Left lung (tissue), 4 donors: ENCODE measurements at regions not wholly inside any gene's neighbourhood (a gene's known extent, or its start where the extent isn't known, plus 50 kb on each side); places are given as distances from the start of the nearest gene placed in this dataset.
A peak's percentile ranks its signal among the peaks of the same experiment; 100 is the strongest.

Experiments used
- ATAC-seq: fragments of 200-7000 bp; cut with Tn5 transposase; one replicate; pipeline ENCODE4 v1.9.1; 2020; ENCODE audit warnings: moderate library complexity
- DNase-seq, 4 donors: peaks; one replicate each; pipeline ENCODE4 v3.0.0-alpha.2; 2013 to 2020
- H3K27ac ChIP-seq, 2 donors: fragments of 200-600 bp; sonication (generic) in 1 of 2; one replicate each; pipeline versions ENCODE4 v1.5.0 to v1.8.0; 2020 to 2021
- H3K27me3 ChIP-seq, 2 donors: fragments of 200-600 bp; sonication (generic) in 1 of 2; one replicate each; pipeline versions ENCODE4 v1.5.0 to v1.8.0; 2020 to 2021
- H3K36me3 ChIP-seq, 2 donors: fragments of 200-600 bp; sonication (generic) in 1 of 2; one replicate each; pipeline versions ENCODE4 v1.5.0 to v1.8.0; 2020 to 2021
- H3K4me1 ChIP-seq, 2 donors: fragments of 200-600 bp; one replicate each; pipeline ENCODE4 v1.8.0; 2021
- H3K4me3 ChIP-seq, 2 donors: fragments of 200-600 bp; sonication (generic) in 1 of 2; one replicate each; pipeline versions ENCODE4 v1.5.0 to v1.8.0; 2020 to 2021; ENCODE audit warnings: mild to moderate bottlenecking in 1 of 2
- H3K9me3 ChIP-seq, 2 donors: fragments of 200-600 bp; sonication (generic) in 1 of 2; one replicate each; pipeline versions ENCODE4 v1.5.0 to v1.8.0; 2020 to 2021
- CTCF ChIP-seq, 2 donors: fragments of 200-600 bp; sonication (generic) in 1 of 2; IDR thresholded peaks; one replicate each; pipeline versions ENCODE4 v1.5.0 to v1.8.0; 2021; ENCODE audit warnings: antibody characterized with exemption in 2 of 2
- intact Hi-C, 2 donors: fragments of 100-400 bp; cut with DNase I; formaldehyde crosslinking; loops; one replicate each; pipeline versions ENCODE4 v1.11.2 to v1.14.2; 2022
- donor health status: DM: no; HTN: yes; CAD: no.
- donor health status: DM: no; HTN: no; CAD: no.

- no peak for TF ChIP-seq CTCF (IDR thresholded peaks at IDR 0.05)
- Histone ChIP-seq H3K9me3 (peaks cover 0 to 10% of the 10 kb centered on the region in 2 donors), H3K27me3 (no peaks in the 10 kb centered on the region), H3K36me3 (no peaks in the 10 kb centered on the region), H3K4me3 (no peak overlapping the region), H3K27ac (no peak overlapping the region), H3K4me1 (peaks cover 0 to 3% of the 10 kb centered on the region in 2 donors)
- ATAC-seq (no peak), DNase-seq (no peak)
- intact Hi-C loops, result no loop called here
Measured at GRCh38 chr9:106700676-106701075, 162.3 kb upstream of the ZNF462 start.

GRCh38 chr9:106701611-106702010, 161.4 kb upstream of the ZNF462 start:
- Histone ChIP-seq H3K27me3 (no peaks in the 10 kb centered on the region), H3K27ac (no peak overlapping the region), H3K36me3 (no peaks in the 10 kb centered on the region), H3K9me3 (peaks cover 0 to 11% of the 10 kb centered on the region in 2 donors), H3K4me1 (peaks cover 0 to 3% of the 10 kb centered on the region in 2 donors), H3K4me3 (no peak overlapping the region)
- ATAC-seq (no peak), DNase-seq (no peak)
- no peak for TF ChIP-seq CTCF (IDR thresholded peaks at IDR 0.05)
- intact Hi-C loops, result no loop called here

- DNase-seq (no peak), ATAC-seq (no peak)
- Histone ChIP-seq H3K27me3 (no peaks in the 10 kb centered on the region), H3K9me3 (peaks cover 0 to 11% of the 10 kb centered on the region in 2 donors), H3K4me3 (no peak overlapping the region), H3K27ac (no peak overlapping the region), H3K36me3 (no peaks in the 10 kb centered on the region), H3K4me1 (no peaks in the 10 kb centered on the region)
- intact Hi-C loops, result no loop called here
- TF ChIP-seq CTCF (IDR thresholded peaks at IDR 0.05), result no peak
Measured at GRCh38 chr9:106704056-106704615, 158.8 kb upstream of the ZNF462 start.

GRCh38 chr9:106707291-106707690, 155.7 kb upstream of the ZNF462 start:
- H3K27me3 ChIP-seq, result no peaks in the 10 kb centered on the region
- no peak for TF ChIP-seq CTCF (IDR thresholded peaks at IDR 0.05)
- peaks cover 0 to 11% of the 10 kb centered on the region in 2 donors for H3K9me3 ChIP-seq
- DNase-seq (no peak), ATAC-seq (no peak)
- intact Hi-C loops, result no loop called here
- H3K4me3 ChIP-seq, result no peak overlapping the region
- H3K27ac ChIP-seq, result no peak overlapping the region
- H3K4me1 ChIP-seq, result no peaks in the 10 kb centered on the region
- no peaks in the 10 kb centered on the region for H3K36me3 ChIP-seq

GRCh38 chr9:106707738-106708474, 155.1 kb upstream of the ZNF462 start:
- H3K9me3 ChIP-seq, result peaks cover 0 to 11% of the 10 kb centered on the region in 2 donors
- H3K27me3 ChIP-seq, result no peaks in the 10 kb centered on the region
- intact Hi-C loops, result no loop called here
- DNase-seq, result no peak
- H3K4me1 ChIP-seq, result no peaks in the 10 kb centered on the region
- no peak overlapping the region for H3K4me3 ChIP-seq
- H3K36me3 ChIP-seq, result no peaks in the 10 kb centered on the region
- no peak for TF ChIP-seq CTCF (IDR thresholded peaks at IDR 0.05)
- peak; percentile 60 for ATAC-seq
- H3K27ac ChIP-seq, result no peak overlapping the region
